Spinal cord (tissue), 9 donors: ENCODE measurements at regions not wholly inside any gene's neighbourhood (a gene's known extent, or its start where the extent isn't known, plus 50 kb on each side); places are given as distances from the start of the nearest gene placed in this dataset.

Experiments used
- DNase-seq, 6 donors: peaks; one replicate each; pipeline versions ENCODE4 v3.0.0 to v3.0.0-alpha.2; 2013 to 2015; ENCODE audit warnings: low spot score in 6 of 6, low read depth in 4 of 6
- H3K27ac ChIP-seq: one replicate; pipeline ENCODE4 v1.5.1; 2013; ENCODE audit warnings: low read depth, low read length, control low read depth
- H3K27me3 ChIP-seq: one replicate; pipeline ENCODE4 v1.6.1; 2013; ENCODE audit warnings: low read length; ENCODE audit not compliant: control insufficient read depth, insufficient read depth
- H3K36me3 ChIP-seq: one replicate; pipeline ENCODE4 v1.6.1; 2013; ENCODE audit warnings: low read length; ENCODE audit not compliant: control insufficient read depth, insufficient read depth
- H3K4me1 ChIP-seq: one replicate; pipeline ENCODE4 v1.6.1; 2013; ENCODE audit warnings: low read length; ENCODE audit not compliant: control insufficient read depth, insufficient read depth
- H3K4me3 ChIP-seq: one replicate; pipeline ENCODE4 v1.5.1; 2013; ENCODE audit warnings: low read depth, low read length, control low read depth
- H3K9me3 ChIP-seq: one replicate; pipeline ENCODE4 v1.6.1; 2013; ENCODE audit warnings: low read length; ENCODE audit not compliant: control insufficient read depth, insufficient read depth
- WGBS: methylation state at CpG from one replicate; pipeline ENCODE4 v1.1.5; 2013; ENCODE audit warnings: missing lambda C conversion rate; ENCODE audit not compliant: insufficient coverage; 5-methylcytosine and 5-hydroxymethylcytosine counted together
- donor health status: healthy.

DNA sequence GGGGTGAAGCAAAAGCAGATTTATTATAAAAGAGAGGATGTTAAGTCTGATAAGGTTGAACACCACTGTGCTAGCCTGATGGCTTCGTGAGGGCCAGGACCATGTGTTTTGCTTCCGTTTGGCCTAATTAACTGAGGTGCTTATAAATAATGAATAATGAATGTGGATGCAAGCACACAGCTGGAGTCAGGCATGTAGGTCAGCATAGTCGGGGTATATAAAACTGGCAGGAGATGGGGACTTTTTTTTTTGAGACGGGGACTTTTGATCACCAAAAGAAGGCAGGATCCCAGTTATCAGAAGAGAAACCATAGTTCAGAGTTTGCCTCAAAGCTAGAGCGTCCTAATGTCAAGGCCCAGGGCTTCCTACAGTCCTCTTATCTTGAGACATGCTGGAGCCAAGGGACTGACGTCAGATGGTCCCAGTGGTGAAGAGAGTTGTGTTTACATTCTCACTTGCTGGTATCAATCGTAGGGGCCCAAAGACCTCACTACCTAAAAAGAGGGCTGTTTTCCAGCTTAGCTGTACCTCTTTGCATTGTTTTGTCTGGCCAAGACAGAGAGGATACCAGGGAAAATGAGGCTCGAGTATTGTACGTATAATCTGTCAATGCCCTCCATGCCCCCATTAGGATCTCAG is 50.4 kb downstream of the RTL9 start:
- H3K9me3 ChIP-seq = no peaks in the 10 kb centered on the region
- H3K27ac ChIP-seq = no peak overlapping the region
- 66% methylated on average over 8 of the region's 9 CpGs for WGBS
- no peak for DNase-seq
- H3K4me3 ChIP-seq = no peak overlapping the region
- H3K4me1 ChIP-seq = peaks cover 3% of the 10 kb centered on the region
- H3K27me3 ChIP-seq = peaks cover 23% of the 10 kb centered on the region
- H3K36me3 ChIP-seq = no peaks in the 10 kb centered on the region

DNA sequence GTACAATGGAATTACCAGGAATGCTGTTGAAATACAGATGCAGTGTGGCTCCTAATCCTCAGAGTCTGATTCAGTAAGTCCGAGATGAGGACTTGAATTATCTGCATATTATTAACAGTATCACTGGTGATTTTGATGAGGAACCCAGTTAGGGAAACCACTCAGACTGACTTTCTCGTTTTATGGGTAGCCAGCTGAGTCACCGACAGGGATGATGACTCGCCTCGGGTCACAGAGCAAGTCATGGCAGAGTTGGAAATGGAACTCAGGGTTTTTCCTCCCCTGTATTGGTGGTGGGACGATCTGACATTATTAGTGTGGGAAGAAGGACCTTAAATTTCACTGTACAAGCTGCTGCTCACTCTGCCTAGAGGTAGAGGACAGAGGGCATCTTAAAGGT is 51.3 kb downstream of the RTL9 start:
- H3K4me1 ChIP-seq = peaks cover 3% of the 10 kb centered on the region
- no peak for DNase-seq
- H3K4me3 ChIP-seq = no peak overlapping the region
- H3K27me3 ChIP-seq = peaks cover 19% of the 10 kb centered on the region
- no peaks in the 10 kb centered on the region for H3K9me3 ChIP-seq
- no peak overlapping the region for H3K27ac ChIP-seq
- WGBS = 63% methylated on average over 5 of the region's 6 CpGs
- no peaks in the 10 kb centered on the region for H3K36me3 ChIP-seq

DNA sequence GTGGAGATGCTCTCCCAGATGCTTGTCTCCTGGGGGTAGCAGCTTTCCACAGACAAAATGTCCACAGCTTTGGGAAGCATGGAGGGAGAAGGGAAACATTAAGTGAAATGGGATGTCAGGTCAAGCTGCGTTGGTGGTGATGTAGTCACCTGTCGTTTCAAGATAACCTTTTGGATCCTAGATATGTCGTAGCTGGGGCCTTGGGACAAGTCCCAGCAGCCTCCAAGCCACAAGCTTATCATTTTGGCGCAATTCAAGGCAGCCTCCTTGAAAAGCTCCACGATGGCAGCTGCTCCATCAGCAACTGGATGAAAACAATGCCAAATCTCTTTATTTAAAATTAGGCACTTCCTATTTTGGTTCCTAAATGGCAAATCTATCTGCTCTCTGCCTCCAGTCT is 52.0 kb downstream of the RTL9 start:
- Histone ChIP-seq H3K36me3 (no peaks in the 10 kb centered on the region), H3K27ac (no peak overlapping the region), H3K4me1 (peaks cover 3% of the 10 kb centered on the region), H3K27me3 (peaks cover 19% of the 10 kb centered on the region), H3K4me3 (no peak overlapping the region), H3K9me3 (no peaks in the 10 kb centered on the region)
- WGBS = 68% methylated on average over 5 of the region's 5 CpGs
- DNase-seq = no peak

DNA sequence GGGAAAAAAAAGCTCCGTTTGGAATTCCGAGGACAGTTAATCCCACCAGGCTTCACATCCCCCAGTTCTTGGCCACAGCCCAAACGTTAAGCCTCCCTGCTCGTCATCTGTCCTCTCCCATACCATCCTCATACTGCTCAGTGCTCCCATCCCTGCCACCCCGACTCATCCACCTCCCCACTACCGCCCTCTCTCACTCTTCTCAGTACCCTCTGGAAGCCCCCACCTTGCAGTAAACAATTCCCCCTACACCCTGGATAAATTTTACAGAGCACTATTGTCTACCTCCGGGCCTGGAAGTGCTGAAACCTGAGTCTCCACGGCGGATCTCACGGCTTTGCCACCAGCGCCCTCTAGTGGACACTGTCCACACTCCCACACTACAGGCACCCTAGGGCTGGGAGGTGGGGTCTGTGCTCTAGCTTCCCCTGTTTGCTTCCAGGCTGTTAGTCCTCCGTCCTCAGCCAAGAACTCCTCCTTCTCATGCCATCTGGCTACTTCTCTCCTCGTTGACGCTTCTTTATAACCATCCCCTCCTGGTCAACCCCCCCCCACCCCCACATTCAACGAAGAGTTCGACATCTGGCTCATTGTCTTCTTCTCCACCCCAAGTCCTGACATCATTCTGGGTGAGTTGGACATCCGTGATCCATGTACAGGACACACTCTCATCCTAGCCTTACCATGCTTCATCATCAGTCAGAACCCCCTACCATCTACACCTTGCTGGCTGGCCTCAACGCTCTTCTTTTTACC is 54.5 kb downstream of the RTL9 start:
- H3K27ac ChIP-seq = no peak overlapping the region

DNA sequence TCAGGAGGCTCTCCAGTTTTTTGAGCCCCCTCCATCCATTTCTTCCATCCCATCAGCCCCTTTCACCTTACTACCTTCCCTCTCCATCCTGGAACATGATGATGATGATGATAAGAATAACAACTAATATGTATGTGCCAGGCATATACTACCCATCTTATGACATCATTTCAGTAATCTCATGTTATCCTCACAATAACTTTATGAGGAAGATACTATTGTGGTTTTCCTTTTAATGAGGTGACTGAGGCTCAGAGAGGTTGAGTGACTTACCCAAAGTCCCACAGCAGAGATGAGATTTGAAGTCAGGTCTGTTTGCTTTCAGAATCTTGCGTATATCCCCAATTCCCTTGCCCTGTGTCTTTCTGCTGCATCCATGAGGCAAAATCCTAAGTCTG is 55.1 kb downstream of the RTL9 start:
- H3K4me3 ChIP-seq = no peak overlapping the region
- no peaks in the 10 kb centered on the region for H3K36me3 ChIP-seq
- WGBS = 88% methylated on average over 1 of the region's 1 CpG
- no peak overlapping the region for H3K27ac ChIP-seq
- H3K9me3 ChIP-seq = no peaks in the 10 kb centered on the region
- no peak for DNase-seq
- H3K4me1 ChIP-seq = peaks cover 11% of the 10 kb centered on the region
- peaks cover 17% of the 10 kb centered on the region for H3K27me3 ChIP-seq

More for the DNA sequence above, 54.5 kb downstream of the RTL9 start:
- Histone ChIP-seq H3K4me1 (peaks cover 6% of the 10 kb centered on the region), H3K4me3 (no peak overlapping the region), H3K36me3 (no peaks in the 10 kb centered on the region), H3K27me3 (peaks cover 17% of the 10 kb centered on the region), H3K9me3 (no peaks in the 10 kb centered on the region)
- DNase-seq = peak; percentile 36 to 91 (median 59)
- 23% methylated on average over 11 of the region's 18 CpGs for WGBS

DNA sequence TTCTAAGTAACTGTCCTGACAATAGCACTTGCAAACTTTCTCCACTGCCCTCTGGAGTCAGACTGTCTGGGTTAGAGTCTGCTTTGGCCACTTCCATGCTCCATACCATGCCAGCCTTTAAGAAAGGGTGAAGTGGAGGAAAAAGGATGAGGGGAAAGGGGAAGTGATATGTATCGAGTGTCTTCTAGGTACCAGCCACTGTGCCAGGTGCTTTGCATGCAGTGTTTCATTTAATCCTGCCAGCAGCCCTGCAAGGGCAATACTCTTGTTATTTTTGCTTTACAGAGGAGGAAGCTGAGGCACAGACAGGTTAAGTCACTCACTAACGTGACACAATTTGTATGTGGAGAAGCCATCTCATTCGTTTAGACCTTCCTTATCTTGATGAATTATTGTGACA is 55.6 kb downstream of the RTL9 start:
- Histone ChIP-seq H3K9me3 (no peaks in the 10 kb centered on the region), H3K4me1 (peaks cover 16% of the 10 kb centered on the region), H3K27ac (no peak overlapping the region), H3K27me3 (peaks cover 17% of the 10 kb centered on the region), H3K4me3 (no peak overlapping the region), H3K36me3 (no peaks in the 10 kb centered on the region)
- WGBS = 100% methylated on average over 1 of the region's 3 CpGs
- no peak for DNase-seq

DNA sequence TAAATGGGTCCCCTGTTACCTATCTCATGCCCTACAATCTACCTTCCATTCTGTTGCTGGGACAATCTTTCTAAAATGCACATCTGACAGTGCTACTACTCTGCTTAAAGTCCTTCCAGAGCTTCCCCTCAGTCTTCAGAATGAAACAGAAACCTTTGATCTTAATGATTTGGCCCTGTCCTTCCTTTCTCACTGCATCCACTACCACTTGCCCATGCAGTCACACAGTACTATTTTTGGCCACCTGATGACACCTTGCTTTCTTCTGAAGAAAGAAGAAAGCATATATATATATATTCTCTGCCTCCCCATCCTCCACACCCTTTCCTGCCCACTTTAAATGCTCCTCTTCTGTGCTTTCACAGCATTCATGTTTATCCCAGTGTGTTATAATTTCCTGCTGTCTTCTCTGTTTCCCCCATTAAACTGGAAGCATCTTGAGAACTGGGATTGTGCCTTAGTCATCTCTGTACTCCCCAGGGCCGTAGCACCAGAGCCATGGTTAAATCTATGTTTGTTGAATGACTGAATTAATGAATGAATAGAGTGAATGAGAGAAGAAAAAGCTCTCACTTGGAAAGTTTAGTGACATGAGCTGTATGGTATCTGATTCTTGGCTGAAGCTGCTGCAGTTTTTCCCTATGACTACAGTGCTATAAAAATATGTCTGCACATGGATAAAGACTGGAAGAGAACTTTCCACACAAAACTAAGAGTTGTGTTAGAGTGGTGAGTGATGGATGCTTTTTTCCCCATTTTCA is 56.2 kb downstream of the RTL9 start:
- DNase-seq = no peak
- Histone ChIP-seq H3K27ac (no peak overlapping the region), H3K27me3 (peaks cover 17% of the 10 kb centered on the region), H3K36me3 (no peaks in the 10 kb centered on the region), H3K4me3 (no peak overlapping the region), H3K9me3 (no peaks in the 10 kb centered on the region), H3K4me1 (peaks cover 16% of the 10 kb centered on the region)
- WGBS = 80% methylated on average over 1 of the region's 1 CpG

DNA sequence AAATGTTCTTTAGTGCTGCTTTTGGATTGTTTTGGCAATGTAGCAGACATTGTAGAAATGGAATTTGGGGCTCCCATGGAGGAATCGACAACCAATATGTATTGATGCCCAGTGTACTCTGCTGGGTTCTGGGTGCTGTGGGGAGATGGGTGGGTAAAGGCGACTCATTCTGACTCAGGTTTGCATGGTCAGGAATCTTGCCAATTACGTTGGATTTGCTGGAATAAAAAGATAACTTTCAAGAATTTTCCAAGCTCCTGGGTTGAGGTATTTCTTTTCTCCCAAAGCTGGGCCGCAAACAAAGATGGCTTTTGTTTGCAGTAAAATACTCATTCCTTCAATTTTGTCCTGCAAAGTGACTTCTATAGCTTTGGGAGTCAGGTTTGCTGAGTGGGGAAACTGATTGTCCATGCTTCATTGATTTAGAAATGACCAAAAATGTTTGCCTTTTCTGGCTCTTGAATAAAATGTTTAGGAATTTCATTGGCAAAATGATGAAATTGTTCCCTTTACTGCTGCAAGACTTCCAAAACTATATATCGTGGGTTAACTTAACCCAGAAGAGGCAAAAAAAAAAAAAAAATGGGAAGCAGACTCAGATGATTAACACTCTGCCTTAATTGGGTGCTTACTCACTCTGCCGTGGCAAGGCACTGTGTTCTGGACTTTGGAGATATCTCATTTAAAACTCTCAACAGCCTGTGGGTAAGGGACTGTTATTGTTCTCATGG is 57.0 kb downstream of the RTL9 start:
- Histone ChIP-seq H3K4me3 (no peak overlapping the region), H3K4me1 (peaks cover 16% of the 10 kb centered on the region), H3K9me3 (no peaks in the 10 kb centered on the region), H3K36me3 (no peaks in the 10 kb centered on the region), H3K27ac (no peak overlapping the region), H3K27me3 (peaks cover 18% of the 10 kb centered on the region)
- WGBS = 61% methylated on average over 3 of the region's 6 CpGs
- no peak for DNase-seq

DNA sequence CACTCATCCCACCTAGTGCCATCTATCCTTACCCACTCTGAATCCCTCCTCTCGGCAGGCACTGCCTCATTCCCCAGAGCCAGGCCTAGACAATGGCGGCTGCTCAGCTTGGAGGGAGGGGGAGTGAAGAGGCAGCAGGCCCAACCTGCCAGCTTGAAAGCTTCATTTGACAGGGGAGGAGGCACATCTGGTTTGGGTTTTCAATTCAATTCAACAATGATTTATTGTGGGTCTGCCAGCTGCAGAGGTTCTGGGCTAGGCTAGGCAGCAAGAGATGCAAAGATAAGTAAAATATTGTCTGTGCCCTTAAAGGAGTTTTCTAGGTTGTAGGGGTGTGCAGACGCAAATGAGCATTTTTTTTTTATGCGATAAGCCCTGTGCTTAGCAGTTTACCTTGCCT is 58.5 kb downstream of the RTL9 start:
- Histone ChIP-seq H3K9me3 (no peaks in the 10 kb centered on the region), H3K4me1 (peaks cover 16% of the 10 kb centered on the region), H3K27me3 (peaks cover 26% of the 10 kb centered on the region), H3K27ac (no peak overlapping the region), H3K4me3 (no peak overlapping the region), H3K36me3 (no peaks in the 10 kb centered on the region)
- WGBS = 29% methylated on average over 1 of the region's 4 CpGs
- DNase-seq = no peak
